ENCODE measurements at regions not wholly inside any gene's neighbourhood (a gene's known extent, or its start where the extent isn't known, plus 50 kb on each side); places are given as distances from the start of the nearest gene placed in this dataset.

DNA sequence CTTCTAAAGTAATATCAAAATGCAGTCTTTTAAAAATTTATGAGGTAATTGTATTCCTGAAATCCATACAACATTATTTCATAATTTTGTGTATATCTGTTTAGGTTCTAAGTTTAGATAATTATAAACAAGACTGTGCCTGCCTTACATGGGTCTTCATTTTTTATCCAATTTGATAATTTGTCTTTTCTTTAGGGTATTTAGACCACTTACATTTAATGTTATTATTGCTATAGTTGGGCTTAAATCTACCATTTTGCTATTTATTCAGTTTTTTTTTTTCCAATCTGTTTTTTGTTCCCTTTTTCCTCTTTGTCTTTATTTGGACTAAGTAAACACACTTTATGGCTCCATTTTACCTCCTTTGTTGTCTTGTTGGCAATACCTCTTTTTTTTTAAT, 312.5 kb upstream of the MEX3C start:
- TF ChIP-seq, protein P1, sequence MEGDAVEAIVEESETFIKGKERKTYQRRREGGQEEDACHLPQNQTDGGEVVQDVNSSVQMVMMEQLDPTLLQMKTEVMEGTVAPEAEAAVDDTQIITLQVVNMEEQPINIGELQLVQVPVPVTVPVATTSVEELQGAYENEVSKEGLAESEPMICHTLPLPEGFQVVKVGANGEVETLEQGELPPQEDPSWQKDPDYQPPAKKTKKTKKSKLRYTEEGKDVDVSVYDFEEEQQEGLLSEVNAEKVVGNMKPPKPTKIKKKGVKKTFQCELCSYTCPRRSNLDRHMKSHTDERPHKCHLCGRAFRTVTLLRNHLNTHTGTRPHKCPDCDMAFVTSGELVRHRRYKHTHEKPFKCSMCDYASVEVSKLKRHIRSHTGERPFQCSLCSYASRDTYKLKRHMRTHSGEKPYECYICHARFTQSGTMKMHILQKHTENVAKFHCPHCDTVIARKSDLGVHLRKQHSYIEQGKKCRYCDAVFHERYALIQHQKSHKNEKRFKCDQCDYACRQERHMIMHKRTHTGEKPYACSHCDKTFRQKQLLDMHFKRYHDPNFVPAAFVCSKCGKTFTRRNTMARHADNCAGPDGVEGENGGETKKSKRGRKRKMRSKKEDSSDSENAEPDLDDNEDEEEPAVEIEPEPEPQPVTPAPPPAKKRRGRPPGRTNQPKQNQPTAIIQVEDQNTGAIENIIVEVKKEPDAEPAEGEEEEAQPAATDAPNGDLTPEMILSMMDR (IDR thresholded peaks at IDR 0.05; ENCODE audit: borderline replicate concordance, extremely low read depth, low read length, poor library complexity, severe bottlenecking): no peak
- TF ChIP-seq EZH2 (IDR thresholded peaks at IDR 0.05; ENCODE audit: borderline replicate concordance, low read depth, low read length, severe bottlenecking): no peak
